ENCODE measurements at regions not wholly inside any gene's neighbourhood (a gene's known extent, or its start where the extent isn't known, plus 50 kb on each side); places are given as distances from the start of the nearest gene placed in this dataset.

GRCh38 chr2:22355816-22356433 is 1029.1 kb upstream of the KLHL29 start:
- CTCF ChIA-PET, result no interaction called here
- Histone ChIP-seq H3K36me3 (ENCODE audit: control insufficient read depth, insufficient read depth, low read length) (no peaks in the 10 kb centered on the region), H3K4me3 (ENCODE audit: low read depth in 2 of 2, low read length in 2 of 2) (no peak overlapping the region), H3K4me1 (ENCODE audit: control insufficient read depth, insufficient read depth, low read length) (no peaks in the 10 kb centered on the region), H3K9me3 (ENCODE audit: control insufficient read depth, insufficient read depth, low read depth, low read length) (no peaks in the 10 kb centered on the region), H3K27me3 (ENCODE audit: control insufficient read depth, insufficient read depth, low read length) (no peaks in the 10 kb centered on the region), H3K27ac (ENCODE audit: low read length) (no peak overlapping the region)
- no peak for TF ChIP-seq SIN3A (IDR thresholded peaks at IDR 0.05; ENCODE audit: borderline replicate concordance, insufficient read depth, low read depth, low read length)
- peak; percentile 87 for TF ChIP-seq CTCF (IDR thresholded peaks at IDR 0.05)
- POLR2A ChIA-PET, result no interaction called here
- intact Hi-C loops (cut with micrococcal nuclease; ENCODE audit: unreplicated experiment), result no loop called here
- in situ Hi-C loops (cut with HindIII; ENCODE audit: low pct_unique_long_range_greater_than_20kb, low sequenced_read_pairs), result no loop called here
- DNase-seq (ENCODE audit: low read depth, low spot score) (peak; percentile 13), ATAC-seq (no peak)
- no TSS peak for BruUV-seq (replicated peaks)

- Histone ChIP-seq H3K4me1 (ENCODE audit: control insufficient read depth, insufficient read depth, low read length) (no peaks in the 10 kb centered on the region), H3K36me3 (ENCODE audit: control insufficient read depth, insufficient read depth, low read length) (no peaks in the 10 kb centered on the region), H3K27me3 (ENCODE audit: control insufficient read depth, insufficient read depth, low read length) (no peaks in the 10 kb centered on the region), H3K9me3 (ENCODE audit: control insufficient read depth, insufficient read depth, low read depth, low read length) (no peaks in the 10 kb centered on the region), H3K4me3 (ENCODE audit: low read depth in 2 of 2, low read length in 2 of 2) (no peak overlapping the region), H3K27ac (ENCODE audit: low read length) (no peak overlapping the region)
- no TSS peak for BruUV-seq (replicated peaks)
- in situ Hi-C loops (cut with HindIII; ENCODE audit: low pct_unique_long_range_greater_than_20kb, low sequenced_read_pairs), result no loop called here
- TF ChIP-seq POLR2AphosphoS5 (IDR thresholded peaks at IDR 0.05; ENCODE audit: low read depth, low read length) (no peak), TCF7L2 (IDR thresholded peaks at IDR 0.05; ENCODE audit: low read depth, low read length) (no peak), SIN3A (IDR thresholded peaks at IDR 0.05; ENCODE audit: borderline replicate concordance, insufficient read depth, low read depth, low read length) (no peak)
- DNase-seq (ENCODE audit: low read depth, low spot score) (no peak), ATAC-seq (no peak)
- POLR2A ChIA-PET, result no interaction called here
- intact Hi-C loops (cut with micrococcal nuclease; ENCODE audit: unreplicated experiment), result no loop called here
- CTCF ChIA-PET, result no interaction called here
Observed at GRCh38 chr2:22359071-22359672, 1025.8 kb upstream of the KLHL29 start.

GRCh38 chr2:22360735-22361374 is 1024.1 kb upstream of the KLHL29 start:
- TF ChIP-seq SIN3A (IDR thresholded peaks at IDR 0.05; ENCODE audit: borderline replicate concordance, insufficient read depth, low read depth, low read length) (no peak), CTCF (IDR thresholded peaks at IDR 0.05) (no peak), REST (IDR thresholded peaks at IDR 0.05; ENCODE audit: insufficient read depth in 1 of 2, low read depth in 2 of 2, low read length in 1 of 2) (no peak), POLR2AphosphoS5 (IDR thresholded peaks at IDR 0.05; ENCODE audit: low read depth, low read length) (no peak), TCF7L2 (IDR thresholded peaks at IDR 0.05; ENCODE audit: low read depth, low read length) (no peak)
- in situ Hi-C loops (cut with HindIII; ENCODE audit: low pct_unique_long_range_greater_than_20kb, low sequenced_read_pairs) (no loop called here), intact Hi-C loops (cut with micrococcal nuclease; ENCODE audit: unreplicated experiment) (no loop called here)
- no peak for ATAC-seq
- H3K4me3 ChIP-seq (ENCODE audit: low read depth in 2 of 2, low read length in 2 of 2), result no peak overlapping the region
- H3K36me3 ChIP-seq (ENCODE audit: control insufficient read depth, insufficient read depth, low read length), result no peaks in the 10 kb centered on the region
- H3K4me1 ChIP-seq (ENCODE audit: control insufficient read depth, insufficient read depth, low read length), result no peaks in the 10 kb centered on the region
- H3K9me3 ChIP-seq (ENCODE audit: control insufficient read depth, insufficient read depth, low read depth, low read length), result no peaks in the 10 kb centered on the region
- no peaks in the 10 kb centered on the region for H3K27me3 ChIP-seq (ENCODE audit: control insufficient read depth, insufficient read depth, low read length)
- ChIA-PET CTCF (no interaction called here), POLR2A (no interaction called here)
- BruUV-seq (replicated peaks), result no TSS peak
- DNase-seq (ENCODE audit: low read depth, low spot score), result no peak
- H3K27ac ChIP-seq (ENCODE audit: low read length), result no peak overlapping the region

Data from Panc1 (cell line).